NCI-H1436 treated with DMSO at 0.1 percent for 48 hours (cell line): ENCODE measurements at regions not wholly inside any gene's neighbourhood (a gene's known extent, or its start where the extent isn't known, plus 50 kb on each side); places are given as distances from the start of the nearest gene placed in this dataset.
"Not testable (repeated sequence)": the region's sequence is repeated elsewhere in the genome, so short reads cannot be mapped to it uniquely, and the experiment has no call there.

ENCODE experiments used
- DNase-seq: peaks from one replicate; lab custom pipeline; 2025; lab: John Stamatoyannopoulos, UW

GRCh38 chrX:46165866-46166265 lies 379.4 kb downstream of the ZNF674 start:
- no peak for DNase-seq

GRCh38 chrX:46165411-46165810 lies 379.8 kb downstream of the ZNF674 start:
- no peak for DNase-seq

DNA sequence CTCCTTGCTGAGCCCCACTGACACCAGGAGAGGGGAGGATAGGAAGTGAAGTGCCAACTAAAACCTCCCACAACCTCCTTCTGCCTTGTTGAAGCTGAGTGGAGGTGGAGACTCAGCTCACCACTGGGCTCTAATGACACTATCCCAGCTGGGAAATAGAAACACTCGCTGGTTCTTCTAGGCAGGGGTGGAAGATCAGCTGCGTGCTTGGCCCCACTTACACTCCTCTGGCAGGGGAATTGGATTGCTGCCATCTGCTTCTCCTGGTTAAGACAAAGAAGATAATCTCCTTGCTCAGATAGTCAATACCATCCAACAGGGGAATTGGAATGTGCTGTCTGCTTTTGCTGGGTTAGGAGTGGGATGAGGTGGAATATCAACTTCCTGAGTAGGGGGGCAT lies 392.5 kb downstream of the ZNF674 start:
- no peak for DNase-seq

DNA sequence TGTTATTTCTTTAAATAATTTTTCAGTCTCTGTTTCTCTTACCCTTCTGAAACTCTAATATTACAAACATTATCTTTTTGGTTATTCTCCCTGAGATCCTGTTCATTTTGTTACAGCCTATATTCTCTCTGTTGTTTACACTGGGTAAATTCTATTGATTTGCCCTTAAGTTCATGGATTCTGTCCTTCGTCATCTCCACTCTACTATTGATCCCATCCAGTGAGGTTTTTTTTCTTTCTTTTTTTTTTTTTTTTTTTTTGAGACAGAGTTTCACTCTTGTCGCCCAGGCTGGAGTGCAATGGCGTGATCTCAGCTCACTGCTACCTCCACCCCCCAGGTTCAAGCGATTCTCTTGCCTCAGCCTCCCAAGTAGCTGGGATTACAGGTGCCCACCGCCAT lies 393.9 kb downstream of the ZNF674 start:
- DNase-seq: not testable (repeated sequence)

GRCh38 chrX:46144566-46144965 lies 400.7 kb downstream of the ZNF674 start:
- no peak for DNase-seq

DNA sequence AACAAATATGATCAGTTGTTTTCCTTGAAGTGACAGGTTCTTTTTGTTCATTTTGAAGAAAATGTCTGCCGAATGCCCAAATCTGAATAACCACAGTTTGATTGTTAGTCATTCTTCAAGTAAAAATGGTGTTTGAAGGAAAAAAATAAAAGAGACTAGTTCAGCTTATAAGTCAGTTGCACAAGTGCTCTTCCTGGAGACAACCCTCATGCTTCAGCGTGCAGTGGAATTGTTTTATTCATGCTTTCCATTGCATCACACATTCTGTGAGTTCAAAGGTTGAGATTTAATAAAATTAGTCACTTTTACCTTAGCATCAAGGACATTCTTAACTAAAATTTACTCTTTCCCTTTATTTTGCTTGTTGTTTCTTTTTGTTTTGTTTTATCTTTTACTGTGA lies 404.9 kb downstream of the ZNF674 start:
- DNase-seq: no peak

DNA sequence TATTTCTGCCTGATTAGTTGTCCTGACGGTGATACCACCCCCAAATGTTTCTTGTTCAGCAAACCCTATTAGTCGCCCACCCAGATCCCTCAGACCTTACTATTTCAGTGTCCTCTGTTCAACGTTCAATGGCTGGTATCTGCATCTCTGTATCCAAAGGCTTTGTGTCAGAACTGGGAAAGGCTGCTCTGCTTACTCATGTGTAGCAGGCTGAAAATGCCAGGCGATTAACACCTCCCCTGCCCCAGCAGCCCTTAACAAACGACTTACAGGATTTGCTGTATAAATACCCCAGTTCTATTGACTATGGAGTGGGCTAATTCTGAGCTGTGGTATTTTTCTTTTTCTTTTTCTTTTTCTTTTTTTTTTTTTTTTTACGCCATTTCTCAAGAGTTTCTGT lies 415.0 kb downstream of the ZNF674 start:
- no peak for DNase-seq

GRCh38 chrX:46125111-46125510 lies 420.1 kb downstream of the ZNF674 start:
- DNase-seq: no peak

GRCh38 chrX:46117234-46117633 lies 428.0 kb downstream of the ZNF674 start:
- no peak for DNase-seq

DNA sequence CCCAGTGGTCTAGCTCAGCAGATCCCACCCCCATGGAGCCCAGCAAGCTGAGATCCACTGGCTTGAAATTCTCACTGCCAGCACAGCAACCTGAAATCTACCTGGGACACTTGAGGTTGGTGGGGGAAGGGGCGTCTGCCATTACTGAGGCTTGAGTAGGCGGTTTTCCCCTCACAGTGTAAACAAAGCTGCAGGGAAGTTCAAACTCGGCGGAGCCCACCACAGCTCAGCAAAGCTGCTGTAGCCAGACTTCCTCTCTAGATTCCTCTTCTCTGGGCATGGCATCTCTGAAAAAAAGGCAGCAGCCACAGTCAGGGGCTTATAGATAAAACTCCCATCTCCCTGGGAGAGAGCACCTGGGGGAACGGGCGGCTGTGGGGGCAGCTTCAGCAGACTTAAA lies 457.9 kb downstream of the ZNF674 start:
- DNase-seq: not testable (repeated sequence)

- not testable (repeated sequence) for DNase-seq
These were observed 465.1 kb downstream of the ZNF674 start for GRCh38 chrX:46080121-46080520.

- no peak for DNase-seq
These were observed 472.4 kb downstream of the ZNF674 start for GRCh38 chrX:46072791-46073190.

- no peak for DNase-seq
These were observed 472.8 kb downstream of the ZNF674 start for GRCh38 chrX:46072372-46072771.

DNA sequence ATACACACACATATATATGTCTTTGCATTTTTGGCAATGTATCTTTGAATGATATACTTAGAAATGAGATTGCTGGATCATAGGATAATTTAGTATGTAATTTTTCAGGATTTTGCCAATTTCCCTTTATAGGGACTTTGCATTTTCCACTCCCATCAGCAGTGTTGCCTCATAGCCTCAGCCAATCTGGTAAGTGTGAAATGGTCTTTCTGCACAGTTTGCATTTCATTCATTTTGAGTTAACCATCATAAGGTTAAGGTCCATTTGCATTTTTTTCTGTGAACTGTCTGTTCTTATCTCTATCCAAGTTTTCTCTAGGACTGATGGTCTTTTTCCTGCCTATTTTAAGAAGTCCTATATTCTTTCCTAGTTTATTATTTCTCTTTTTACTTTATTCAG lies 474.8 kb downstream of the ZNF674 start:
- DNase-seq: no peak

- no peak for DNase-seq
These were observed 485.9 kb downstream of the ZNF674 start for GRCh38 chrX:46059316-46059715.

- DNase-seq: no peak
These were observed 500.7 kb downstream of the ZNF674 start for GRCh38 chrX:46044486-46044885.

DNA sequence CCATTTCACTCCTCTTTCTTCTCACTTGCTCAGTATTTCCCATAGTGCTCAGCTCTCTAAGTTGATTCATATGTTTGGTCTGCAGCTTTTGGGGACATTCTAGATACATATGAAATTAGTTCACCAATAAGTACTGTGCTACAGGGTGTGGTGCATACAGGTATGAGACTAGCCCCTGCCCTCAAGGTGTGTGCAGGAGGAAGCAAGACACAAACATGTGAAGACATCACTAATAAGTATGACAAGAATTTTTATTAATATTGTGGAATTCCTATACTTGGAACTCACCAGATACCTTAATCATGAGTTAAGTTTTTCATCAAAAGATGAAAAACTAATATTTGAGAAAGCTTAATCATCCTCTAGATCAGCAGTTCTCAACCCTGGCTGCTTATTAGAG lies 505.2 kb downstream of the ZNF674 start:
- no peak for DNase-seq

- DNase-seq: no peak
These were observed 505.7 kb downstream of the ZNF674 start for GRCh38 chrX:46039526-46039925.

DNA sequence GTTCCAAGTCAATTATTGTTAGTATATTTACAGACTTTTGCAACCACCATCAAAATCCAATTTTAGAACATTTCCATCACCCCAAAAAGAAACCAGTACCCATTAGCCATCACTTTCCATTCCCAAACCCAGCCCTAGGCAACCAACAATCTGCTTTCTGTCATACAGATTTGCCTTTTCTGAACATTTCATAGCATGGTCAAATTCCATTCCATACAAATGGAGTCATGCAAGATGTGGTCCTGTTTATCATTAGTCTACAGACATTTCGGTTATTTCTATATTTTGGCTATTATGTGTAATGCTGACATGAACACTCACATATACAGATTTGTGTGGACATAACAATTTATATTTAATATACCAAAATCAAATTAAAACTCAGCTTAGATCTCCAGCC lies 508.7 kb downstream of the ZNF674 start:
- no peak for DNase-seq

DNA sequence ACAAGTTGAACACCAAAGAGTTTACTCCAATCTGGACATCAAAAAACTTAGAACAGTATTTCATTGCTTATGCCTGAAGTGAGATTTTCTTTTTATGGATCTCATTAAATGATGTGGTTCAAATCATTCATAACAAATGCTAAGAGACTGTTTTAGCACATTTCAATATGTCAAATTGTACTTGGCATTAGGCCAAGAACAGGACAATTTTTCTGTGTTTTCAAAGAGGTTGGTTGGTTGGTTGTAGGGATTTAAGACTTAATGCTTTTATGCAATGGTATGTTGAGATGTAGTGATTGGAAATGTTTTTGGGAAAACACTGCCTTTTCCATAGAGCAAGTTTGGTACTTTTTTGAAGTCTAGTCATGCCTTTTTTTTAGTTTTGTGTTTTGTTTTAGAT lies 510.4 kb downstream of the ZNF674 start:
- DNase-seq: no peak

GRCh38 chrX:46029777-46030176 lies 515.4 kb downstream of the ZNF674 start:
- DNase-seq: peak; percentile 64

GRCh38 chrX:46016296-46016695 lies 528.9 kb downstream of the ZNF674 start:
- no peak for DNase-seq

DNA sequence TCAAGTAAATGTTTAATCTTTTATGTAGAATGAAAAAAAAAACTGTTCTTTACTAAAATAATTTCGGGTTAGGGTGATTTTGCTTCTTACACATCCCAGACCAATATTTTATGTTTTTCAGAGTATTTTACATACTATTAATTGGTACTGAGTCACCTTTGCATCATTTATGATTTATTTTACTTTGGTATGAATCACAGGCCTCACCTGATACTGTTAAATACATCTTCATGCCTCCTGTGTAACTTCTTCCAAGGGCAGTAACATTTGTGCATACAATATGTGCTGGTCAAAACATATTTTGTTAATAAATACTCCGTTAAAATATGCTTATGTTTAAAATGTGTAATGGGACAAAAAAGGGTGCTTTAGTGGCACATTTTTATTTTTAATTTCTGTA lies 529.6 kb downstream of the ZNF674 start:
- no peak for DNase-seq

GRCh38 chrX:45992402-45993123 lies 552.7 kb downstream of the ZNF674 start:
- no peak for DNase-seq
